ENCODE measurements at regions not wholly inside any gene's neighbourhood (a gene's known extent, or its start where the extent isn't known, plus 50 kb on each side); places are given as distances from the start of the nearest gene placed in this dataset.

- TF ChIP-seq EZH2phosphoT487 (IDR thresholded peaks at IDR 0.05; ENCODE audit: low read length) (no peak), EZH2 (optimal IDR thresholded peaks at IDR 0.05; ENCODE audit: low read depth, low read length) (no peak)
- TF ChIP-seq, protein P1, sequence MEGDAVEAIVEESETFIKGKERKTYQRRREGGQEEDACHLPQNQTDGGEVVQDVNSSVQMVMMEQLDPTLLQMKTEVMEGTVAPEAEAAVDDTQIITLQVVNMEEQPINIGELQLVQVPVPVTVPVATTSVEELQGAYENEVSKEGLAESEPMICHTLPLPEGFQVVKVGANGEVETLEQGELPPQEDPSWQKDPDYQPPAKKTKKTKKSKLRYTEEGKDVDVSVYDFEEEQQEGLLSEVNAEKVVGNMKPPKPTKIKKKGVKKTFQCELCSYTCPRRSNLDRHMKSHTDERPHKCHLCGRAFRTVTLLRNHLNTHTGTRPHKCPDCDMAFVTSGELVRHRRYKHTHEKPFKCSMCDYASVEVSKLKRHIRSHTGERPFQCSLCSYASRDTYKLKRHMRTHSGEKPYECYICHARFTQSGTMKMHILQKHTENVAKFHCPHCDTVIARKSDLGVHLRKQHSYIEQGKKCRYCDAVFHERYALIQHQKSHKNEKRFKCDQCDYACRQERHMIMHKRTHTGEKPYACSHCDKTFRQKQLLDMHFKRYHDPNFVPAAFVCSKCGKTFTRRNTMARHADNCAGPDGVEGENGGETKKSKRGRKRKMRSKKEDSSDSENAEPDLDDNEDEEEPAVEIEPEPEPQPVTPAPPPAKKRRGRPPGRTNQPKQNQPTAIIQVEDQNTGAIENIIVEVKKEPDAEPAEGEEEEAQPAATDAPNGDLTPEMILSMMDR (IDR thresholded peaks at IDR 0.05; ENCODE audit: low read length), result no peak
Measured at GRCh38 chr16:8310323-8310722, 280.0 kb downstream of the TMEM114 start.

All from MM.1S (cell line).